T47D (cell line): ENCODE measurements at regions not wholly inside any gene's neighbourhood (a gene's known extent, or its start where the extent isn't known, plus 50 kb on each side); places are given as distances from the start of the nearest gene placed in this dataset.

Source experiments
- DNase-seq, 2 experiments: peaks; one replicate each; pipeline versions ENCODE4 v3.0.0 to v3.0.0-alpha.2; 2011 to 2012; ENCODE audit warnings: low read depth in 1 of 2, low spot score in 1 of 2
- JUND ChIP-seq: IDR thresholded peaks from 2 replicates; pipeline ENCODE4 v1.6.1; 2012; ENCODE audit warnings: low read depth
- in situ Hi-C: cut with HindIII; loops from 2 replicates; pipeline ENCODE4 v1.10.0; 2016; ENCODE audit warnings: low sequenced_read_pairs, low pct_unique_long_range_greater_than_20kb

DNA sequence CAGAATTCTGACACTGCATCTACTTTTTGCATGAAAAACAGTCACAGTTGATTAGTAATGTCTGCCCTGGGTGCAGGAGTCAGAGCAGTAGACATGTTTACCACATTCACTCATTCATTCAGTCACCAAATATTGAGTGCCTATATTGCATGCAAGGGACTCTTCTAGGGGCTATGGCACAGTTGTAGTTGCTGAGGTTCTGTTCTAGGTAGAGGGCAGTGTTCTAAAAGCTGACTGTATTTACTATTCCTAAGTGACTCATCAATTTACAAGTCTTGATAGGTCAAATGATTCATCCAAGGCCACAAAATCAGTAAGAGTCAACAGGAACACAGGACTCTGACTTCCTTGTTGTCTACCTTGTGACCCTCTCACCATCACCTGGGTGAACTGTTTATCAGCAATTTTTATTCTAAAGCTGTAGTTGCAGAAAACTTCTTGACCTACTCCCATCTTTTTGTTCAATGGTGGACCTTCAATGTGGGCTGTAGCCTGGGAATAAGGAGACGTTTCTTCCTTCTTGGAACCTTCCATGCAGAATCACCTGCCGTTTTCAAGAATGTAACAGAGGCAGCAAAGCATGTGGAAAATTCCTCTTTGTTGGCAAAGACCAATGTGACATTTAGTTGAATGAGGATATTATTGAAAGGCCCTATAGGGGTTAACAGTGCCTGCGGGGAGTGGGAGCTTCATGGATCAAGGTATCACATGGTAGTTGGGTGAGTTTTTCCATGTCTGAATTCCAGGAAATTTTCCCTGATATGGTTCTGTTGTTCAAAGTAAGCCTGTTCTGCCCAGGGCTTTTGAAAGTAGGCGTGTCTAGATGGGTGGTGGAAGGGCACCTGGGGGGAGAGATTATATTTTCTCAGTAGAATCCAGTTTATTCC, 223.2 kb downstream of the KTN1 start:
- TF ChIP-seq JUND, result no peak
- in situ Hi-C loops, result no loop called here
- DNase-seq, result no peak

GRCh38 chr14:55803873-55804553, 224.0 kb downstream of the KTN1 start:
- no peak for DNase-seq
- no peak for TF ChIP-seq JUND
- in situ Hi-C loops, result no loop called here

GRCh38 chr14:55805250-55805649, 225.2 kb downstream of the KTN1 start:
- in situ Hi-C loops, result no loop called here
- DNase-seq, result no peak
- no peak for TF ChIP-seq JUND

- in situ Hi-C loops, result no loop called here
- no peak for TF ChIP-seq JUND
- no peak for DNase-seq
Observed at GRCh38 chr14:55807053-55807880, 227.3 kb downstream of the KTN1 start.

DNA sequence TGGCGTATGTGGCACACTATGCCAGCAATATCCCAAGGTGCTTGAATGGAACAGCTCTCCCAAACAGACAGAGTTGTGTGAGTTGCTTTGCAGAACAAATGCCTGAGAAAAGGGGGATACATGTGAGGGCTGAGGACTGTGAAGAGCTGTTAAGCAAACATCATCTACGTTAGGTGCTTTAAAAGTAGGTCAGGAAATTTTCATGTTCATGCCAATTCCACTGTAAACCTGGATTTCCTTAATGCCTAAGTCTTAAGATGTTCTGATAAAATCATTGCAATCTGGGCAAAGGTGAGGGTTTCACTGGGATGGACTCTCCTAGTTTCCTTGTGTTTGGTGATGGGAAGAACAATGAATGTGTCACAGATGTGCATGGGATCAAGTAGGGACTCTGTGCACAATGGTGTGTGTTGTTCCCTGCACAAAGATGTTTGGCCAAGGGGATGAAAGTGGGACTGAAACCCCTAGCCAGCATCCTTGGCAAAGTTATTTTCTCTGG, 227.9 kb downstream of the KTN1 start:
- in situ Hi-C loops, result no loop called here
- no peak for DNase-seq
- no peak for TF ChIP-seq JUND

- no peak for TF ChIP-seq JUND
- in situ Hi-C loops, result no loop called here
- no peak for DNase-seq
Observed at GRCh38 chr14:55813630-55814029, 233.6 kb downstream of the KTN1 start.

DNA sequence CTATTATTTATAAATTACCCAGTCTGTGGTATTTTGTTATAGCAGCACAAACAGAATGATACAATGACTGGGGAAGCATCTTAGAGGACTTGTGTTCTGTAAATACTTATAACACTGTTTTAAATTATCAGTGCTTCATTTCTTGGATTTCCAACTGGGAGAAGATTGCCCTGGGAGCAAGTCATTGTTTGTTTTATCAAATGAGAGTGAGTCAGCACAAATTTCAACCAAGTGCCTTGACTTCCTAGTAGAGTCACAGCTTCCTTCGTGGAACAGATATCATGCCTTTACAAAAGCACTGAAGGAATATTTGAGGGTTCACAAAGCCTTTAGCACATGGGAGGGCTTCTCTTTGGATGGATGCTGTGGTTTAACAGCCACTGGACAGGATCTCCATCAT, 234.1 kb downstream of the KTN1 start:
- DNase-seq, result no peak
- no peak for TF ChIP-seq JUND
- in situ Hi-C loops, result no loop called here

DNA sequence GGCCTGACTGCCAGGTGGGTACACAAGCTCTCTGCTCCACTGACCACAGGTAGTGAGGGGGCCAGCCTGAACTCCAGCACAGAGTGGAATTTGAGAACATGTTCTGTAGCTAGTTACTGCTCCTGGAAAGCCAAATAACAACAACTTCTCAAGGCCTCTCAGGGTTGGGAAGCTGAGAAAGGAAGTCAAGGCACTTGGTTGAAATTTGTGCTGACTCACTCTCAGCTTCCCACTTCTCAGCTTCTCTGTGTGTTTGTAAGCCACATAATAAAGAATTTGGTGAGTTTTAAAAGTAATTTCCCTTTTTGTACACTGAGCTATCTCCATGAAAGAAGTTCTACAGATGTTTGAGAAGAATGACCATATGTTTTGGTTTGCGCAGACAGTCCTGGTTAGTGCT, 234.9 kb downstream of the KTN1 start:
- in situ Hi-C loops, result no loop called here
- no peak for DNase-seq
- TF ChIP-seq JUND, result no peak

DNA sequence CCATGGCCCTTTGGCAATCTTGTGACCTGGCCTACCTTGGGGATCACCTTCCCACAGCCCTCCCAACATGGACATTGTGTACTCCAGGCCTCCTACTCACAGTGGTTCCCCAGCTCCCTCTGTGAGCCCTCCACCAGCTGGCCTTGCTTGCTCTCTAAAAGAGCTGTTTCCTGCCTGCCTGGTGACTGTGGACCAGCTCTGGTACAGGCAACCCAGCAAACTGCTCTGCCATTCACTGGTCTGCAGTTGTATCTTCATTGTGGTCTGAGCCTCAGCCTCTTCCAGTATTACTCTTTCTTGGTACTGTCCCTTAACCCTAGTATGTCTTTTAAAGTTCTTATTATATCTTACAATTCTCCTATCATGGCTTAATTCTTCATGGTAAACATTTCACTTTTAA, 236.2 kb downstream of the KTN1 start:
- TF ChIP-seq JUND, result no peak
- in situ Hi-C loops, result no loop called here
- DNase-seq, result no peak

DNA sequence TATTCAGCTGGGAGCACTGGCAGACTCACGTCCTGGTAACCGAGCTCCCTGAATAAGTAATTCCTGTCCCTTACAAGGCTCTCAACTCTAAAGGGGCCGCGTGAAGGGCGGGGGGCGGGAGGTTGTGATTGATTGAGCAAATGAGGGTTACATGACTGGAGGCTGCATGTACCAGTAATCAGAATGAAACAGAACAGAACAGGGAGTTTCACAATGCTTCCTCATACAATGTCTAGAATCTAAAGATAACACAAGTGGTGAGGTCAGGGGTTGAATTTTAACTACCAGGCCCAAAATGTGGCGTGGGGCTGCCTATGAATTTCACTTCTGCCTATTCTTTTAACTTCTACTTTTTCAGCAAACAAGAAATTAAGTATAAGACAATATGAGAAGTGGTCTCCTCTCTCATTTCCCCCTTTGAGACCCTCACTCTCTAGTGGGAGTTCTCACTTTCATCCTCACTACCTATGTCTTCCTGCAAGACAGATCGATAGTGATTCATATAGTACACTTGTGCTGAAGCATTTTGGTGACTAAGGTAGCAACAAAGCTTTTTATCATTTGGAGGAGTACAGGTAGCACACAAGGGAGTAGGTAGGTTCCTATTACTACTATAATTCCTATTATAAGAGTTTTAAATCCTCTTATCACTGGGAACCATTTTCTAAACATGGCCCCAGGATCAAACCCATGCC, 239.8 kb downstream of the KTN1 start:
- DNase-seq, result no peak
- in situ Hi-C loops, result no loop called here
- no peak for TF ChIP-seq JUND

DNA sequence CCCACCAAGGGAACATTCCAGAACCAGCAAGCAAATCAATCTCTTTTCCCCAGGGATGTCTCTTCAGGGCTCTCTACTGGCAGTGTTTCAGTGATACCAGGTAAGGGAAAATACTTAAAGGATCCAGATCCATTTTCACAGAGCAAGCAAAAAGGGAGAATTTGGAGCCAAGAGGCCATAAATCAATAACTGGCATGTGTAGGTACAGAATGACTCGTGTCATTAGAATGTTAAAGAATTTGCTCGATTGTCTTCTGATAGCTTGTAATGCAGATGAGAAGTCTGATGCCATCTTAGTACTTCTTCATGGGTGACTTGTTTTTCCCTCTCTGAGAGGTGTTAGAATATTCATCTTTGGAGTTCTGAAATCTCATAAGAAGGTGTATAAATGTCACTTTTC, 242.9 kb downstream of the KTN1 start:
- no peak for TF ChIP-seq JUND
- in situ Hi-C loops, result no loop called here
- DNase-seq, result no peak
